K562 (cell line): ENCODE measurements at regions not wholly inside any gene's neighbourhood (a gene's known extent, or its start where the extent isn't known, plus 50 kb on each side); places are given as distances from the start of the nearest gene placed in this dataset.

Experiments used
- BMI1 ChIP-seq: fragments of 150-350 bp; IDR thresholded peaks from 2 replicates; pipeline ENCODE4 v1.6.1; 2014; ENCODE audit warnings: low read length
- CSDE1 ChIP-seq, 2 experiments: fragments of 450-650 bp; IDR thresholded peaks; 2 replicates each; pipeline ENCODE4 v1.6.1; 2016; ENCODE audit warnings: mild to moderate bottlenecking in 1 of 2
- GTF2F1 ChIP-seq: IDR thresholded peaks from 2 replicates; pipeline ENCODE4 v1.6.1; 2011; ENCODE audit warnings: low read depth, low read length, improper control_type of control experiment
- HNRNPL ChIP-seq: fragments of 200-400 bp; formaldehyde crosslinking; IDR thresholded peaks from 2 replicates; pipeline ENCODE4 v1.6.1; 2017; ENCODE audit warnings: low read depth, mild to moderate bottlenecking, low read length
- MECOM ChIP-seq: fragments of 250-450 bp; sonication (Bioruptor Pico); IDR thresholded peaks from 2 replicates; pipeline ENCODE4 v1.8.0; 2022; ENCODE audit warnings: inconsistent platforms
- MIER1 ChIP-seq: fragments of 450-650 bp; IDR thresholded peaks from 2 replicates; pipeline ENCODE4 v1.6.1; 2016; ENCODE audit warnings: antibody characterized with exemption, mild to moderate bottlenecking, low read depth
- MYNN ChIP-seq, 2 experiments: sonication (generic); formaldehyde crosslinking in 1 of 2; IDR thresholded peaks; 2 replicates each; pipeline versions ENCODE4 v1.5.0 to v1.6.1; 2016 to 2020; ENCODE audit warnings: antibody characterized with exemption in 1 of 2, missing genetic modification reagents in 1 of 2
- NCOA6 ChIP-seq: fragments of 450-650 bp; IDR thresholded peaks from 2 replicates; pipeline ENCODE4 v1.6.1; 2017; ENCODE audit warnings: mild to moderate bottlenecking
- POLR3G ChIP-seq: IDR thresholded peaks from 2 replicates; pipeline ENCODE4 v1.6.1; 2011; ENCODE audit not compliant: insufficient read length, insufficient replicate concordance; ENCODE audit errors: extremely low read depth
- RBM34 ChIP-seq: fragments of 200-400 bp; formaldehyde crosslinking; IDR thresholded peaks from 2 replicates; pipeline ENCODE4 v1.6.1; 2018; ENCODE audit warnings: low read length, borderline replicate concordance; ENCODE audit not compliant: insufficient read depth
- RERE ChIP-seq: sonication (generic); formaldehyde crosslinking; IDR thresholded peaks from 2 replicates; pipeline ENCODE4 v1.8.0; 2023; ENCODE audit warnings: missing genetic modification reagents, mild to moderate bottlenecking, borderline replicate concordance
- TCFL5 ChIP-seq: fragments of 250-450 bp; sonication (Bioruptor Pico); conservative IDR thresholded peaks from 2 replicates; pipeline ENCODE4 v1.6.1; 2021; ENCODE audit warnings: mild to moderate bottlenecking, moderate library complexity, matching md5 sums
- ZNF217 ChIP-seq: sonication (generic); formaldehyde crosslinking; IDR thresholded peaks from 2 replicates; pipeline ENCODE4 v1.8.0; 2022; ENCODE audit warnings: mild to moderate bottlenecking, missing genetic modification reagents
- ZNF830 ChIP-seq: fragments of 250-450 bp; sonication (Bioruptor Pico); IDR thresholded peaks from 2 replicates; pipeline ENCODE4 v1.5.0; 2021; ENCODE audit warnings: mild to moderate bottlenecking

DNA sequence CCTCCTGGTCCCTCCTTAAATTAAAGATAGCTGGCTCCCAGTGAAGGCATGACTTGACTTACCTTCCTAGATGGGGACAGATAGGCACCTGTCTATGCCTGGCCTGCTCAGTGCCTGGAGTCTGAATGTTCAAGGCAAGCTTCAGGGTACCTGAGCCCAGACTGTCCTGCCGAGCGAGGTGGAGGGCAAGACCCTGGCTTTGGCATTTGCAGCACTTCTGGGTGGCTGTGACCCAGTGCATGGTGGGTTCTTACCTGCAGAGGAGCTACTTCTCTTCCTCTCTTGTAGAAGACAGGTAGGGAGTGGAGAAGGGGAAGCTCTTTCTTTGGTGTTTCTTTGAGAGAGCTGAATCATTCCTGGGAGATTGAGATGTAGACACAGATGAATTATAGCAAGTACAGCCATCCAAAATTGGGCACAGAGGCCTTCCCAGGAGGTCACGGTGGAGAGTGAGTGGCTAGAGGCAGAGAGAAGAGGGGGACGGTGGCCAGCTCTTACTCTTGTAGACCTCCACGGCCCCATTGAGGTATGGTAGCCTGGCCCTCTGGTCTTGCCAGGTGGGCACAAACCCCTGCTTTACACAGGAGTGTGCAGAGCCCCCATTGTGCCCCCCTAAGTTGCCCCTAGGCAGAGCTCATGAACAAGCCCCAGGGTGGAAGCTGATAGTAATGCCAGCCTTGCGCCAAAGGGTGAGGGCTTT lies 402.5 kb upstream of the TPM1 start (continued):
- TF ChIP-seq RERE (CRISPR knock-in tag) = no peak
- no peak for TF ChIP-seq HNRNPL
- TF ChIP-seq RBM34 = no peak
- TF ChIP-seq MIER1 = no peak
- TF ChIP-seq TCFL5 (CRISPR knock-in tag) = no peak
- TF ChIP-seq GTF2F1 = no peak
- TF ChIP-seq MECOM (CRISPR knock-in tag) = no peak
- TF ChIP-seq NCOA6 = no peak
- no peak for TF ChIP-seq ZNF830
- no peak for TF ChIP-seq BMI1
- no peak for TF ChIP-seq POLR3G
- TF ChIP-seq CSDE1 (IDR thresholded peaks at IDR 0.05) = no peak
- TF ChIP-seq ZNF217 = no peak
- no peak for TF ChIP-seq MYNN (IDR thresholded peaks at IDR 0.05)
- no peak for TF ChIP-seq MYNN (CRISPR knock-in tag; IDR thresholded peaks at IDR 0.05)
- TF ChIP-seq, all 486 proteins: peak for 0
